ENCODE measurements at regions not wholly inside any gene's neighbourhood (a gene's known extent, or its start where the extent isn't known, plus 50 kb on each side); places are given as distances from the start of the nearest gene placed in this dataset.

DNA sequence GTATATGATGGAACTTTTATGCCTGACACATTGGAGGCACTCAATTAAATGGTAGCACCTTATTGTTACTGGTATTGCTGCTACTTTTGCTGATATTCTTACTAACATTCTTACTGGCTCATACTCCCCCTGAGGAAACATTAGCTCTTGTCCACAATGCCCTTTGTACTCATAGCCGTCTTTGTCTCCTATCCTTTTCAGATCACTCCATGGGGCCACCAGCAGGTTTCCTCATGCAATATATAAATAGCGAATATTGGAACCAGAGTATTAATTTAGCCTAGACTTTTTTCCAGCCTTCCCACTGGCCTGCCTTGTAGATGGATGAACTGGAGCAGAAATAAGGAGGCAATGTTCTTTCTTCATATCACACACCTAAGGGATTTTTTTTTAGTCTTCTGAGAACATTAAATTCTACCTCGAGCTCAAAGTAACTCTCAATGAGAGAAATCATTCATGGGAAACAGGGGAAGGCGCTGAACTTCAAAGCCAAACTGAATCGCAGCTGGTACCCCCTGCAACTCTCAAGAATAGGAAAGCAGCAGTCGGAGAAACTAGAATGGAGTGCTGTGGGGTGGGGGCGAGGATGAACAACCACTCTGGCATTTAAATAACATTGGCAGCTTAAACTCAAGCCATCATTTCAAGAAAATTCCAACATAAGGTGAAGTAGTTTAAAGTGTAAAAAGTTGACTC, 300.3 kb downstream of the TAFA4 start:
- TF ChIP-seq POLR2A (IDR thresholded peaks at IDR 0.05) = no peak
- TF ChIP-seq, protein P1, sequence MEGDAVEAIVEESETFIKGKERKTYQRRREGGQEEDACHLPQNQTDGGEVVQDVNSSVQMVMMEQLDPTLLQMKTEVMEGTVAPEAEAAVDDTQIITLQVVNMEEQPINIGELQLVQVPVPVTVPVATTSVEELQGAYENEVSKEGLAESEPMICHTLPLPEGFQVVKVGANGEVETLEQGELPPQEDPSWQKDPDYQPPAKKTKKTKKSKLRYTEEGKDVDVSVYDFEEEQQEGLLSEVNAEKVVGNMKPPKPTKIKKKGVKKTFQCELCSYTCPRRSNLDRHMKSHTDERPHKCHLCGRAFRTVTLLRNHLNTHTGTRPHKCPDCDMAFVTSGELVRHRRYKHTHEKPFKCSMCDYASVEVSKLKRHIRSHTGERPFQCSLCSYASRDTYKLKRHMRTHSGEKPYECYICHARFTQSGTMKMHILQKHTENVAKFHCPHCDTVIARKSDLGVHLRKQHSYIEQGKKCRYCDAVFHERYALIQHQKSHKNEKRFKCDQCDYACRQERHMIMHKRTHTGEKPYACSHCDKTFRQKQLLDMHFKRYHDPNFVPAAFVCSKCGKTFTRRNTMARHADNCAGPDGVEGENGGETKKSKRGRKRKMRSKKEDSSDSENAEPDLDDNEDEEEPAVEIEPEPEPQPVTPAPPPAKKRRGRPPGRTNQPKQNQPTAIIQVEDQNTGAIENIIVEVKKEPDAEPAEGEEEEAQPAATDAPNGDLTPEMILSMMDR (IDR thresholded peaks at IDR 0.05) = no peak

All from Peyer's patch (tissue), 4 donors.